Smooth muscle cell (in vitro differentiated cells): ENCODE measurements at regions not wholly inside any gene's neighbourhood (a gene's known extent, or its start where the extent isn't known, plus 50 kb on each side); places are given as distances from the start of the nearest gene placed in this dataset.

Source experiments
- DNase-seq: peaks from one replicate; lab custom pipeline; 2025; ENCODE audit not compliant: unreplicated experiment; lab: John Stamatoyannopoulos, UW
- H2AFZ ChIP-seq: fragments of 200-600 bp; sonication (generic); 2 replicates; pipeline ENCODE4 v1.6.0; 2016; ENCODE audit warnings: antibody characterized with exemption, low read depth, mild to moderate bottlenecking
- H3F3A ChIP-seq: fragments of 200-600 bp; sonication (generic); 2 replicates; pipeline ENCODE4 v1.6.0; 2017; ENCODE audit warnings: antibody characterized with exemption, low read depth
- H3K27ac ChIP-seq: fragments of 200-600 bp; sonication (generic); 2 replicates; pipeline ENCODE4 v1.5.1; 2016; ENCODE audit warnings: low read depth, mild to moderate bottlenecking
- H3K27me3 ChIP-seq: fragments of 200-600 bp; sonication (generic); 2 replicates; pipeline ENCODE4 v1.6.1; 2016; ENCODE audit warnings: low read depth, mild to moderate bottlenecking
- H3K36me3 ChIP-seq: fragments of 200-600 bp; sonication (generic); 2 replicates; pipeline ENCODE4 v1.5.1; 2016; ENCODE audit warnings: low read depth
- H3K4me1 ChIP-seq: fragments of 200-600 bp; sonication (generic); 2 replicates; pipeline ENCODE4 v1.5.1; 2016; ENCODE audit warnings: low read depth
- H3K4me2 ChIP-seq: fragments of 200-600 bp; sonication (generic); 2 replicates; pipeline ENCODE4 v1.6.0; 2016; ENCODE audit warnings: mild to moderate bottlenecking
- H3K4me3 ChIP-seq: fragments of 200-600 bp; sonication (generic); 2 replicates; pipeline ENCODE4 v1.5.1; 2016; ENCODE audit warnings: mild to moderate bottlenecking
- H3K79me2 ChIP-seq: fragments of 200-600 bp; sonication (generic); 2 replicates; pipeline ENCODE4 v1.6.0; 2016; ENCODE audit warnings: low read depth, mild to moderate bottlenecking
- H3K9ac ChIP-seq: fragments of 200-600 bp; sonication (generic); 2 replicates; pipeline ENCODE4 v1.6.0; 2016; ENCODE audit warnings: low read depth
- H3K9me3 ChIP-seq: fragments of 200-600 bp; sonication (generic); replicated peaks from 2 replicates; pipeline ENCODE4 v1.5.1; 2016; ENCODE audit warnings: low read depth
- H4K20me1 ChIP-seq: fragments of 200-600 bp; sonication (generic); 2 replicates; pipeline ENCODE4 v1.6.0; 2016; ENCODE audit warnings: low read depth
- CTCF ChIP-seq: fragments of 200-600 bp; sonication (generic); IDR thresholded peaks from 2 replicates; pipeline ENCODE4 v1.5.1; 2017; ENCODE audit warnings: borderline replicate concordance, mild to moderate bottlenecking, antibody characterized with exemption; ENCODE audit not compliant: insufficient read depth, poor library complexity, severe bottlenecking
- WGBS: methylation state at CpG from one replicate; pipeline ENCODE4 v1.1.7; 2016; ENCODE audit warnings: low lambda C conversion rate; 5-methylcytosine and 5-hydroxymethylcytosine counted together

- H3F3A ChIP-seq = no peaks in the 10 kb centered on the region
- WGBS = 70% methylated on average over 4 of the region's 4 CpGs
- H4K20me1 ChIP-seq = no peaks in the 10 kb centered on the region
- H3K27ac ChIP-seq = peak overlapping the region; percentile 58
- H3K4me3 ChIP-seq = no peak overlapping the region
- H3K9ac ChIP-seq = no peak overlapping the region
- no peak for DNase-seq
- no peak overlapping the region for H3K4me2 ChIP-seq
- no peak overlapping the region for H2AFZ ChIP-seq
- H3K36me3 ChIP-seq = no peaks in the 10 kb centered on the region
- no peaks in the 10 kb centered on the region for H3K4me1 ChIP-seq
- H3K9me3 ChIP-seq = no peaks in the 10 kb centered on the region
- TF ChIP-seq CTCF = no peak
- no peaks in the 10 kb centered on the region for H3K27me3 ChIP-seq
- no peaks in the 10 kb centered on the region for H3K79me2 ChIP-seq
Observed at GRCh38 chr5:174352681-174353080, 307.2 kb downstream of the NSG2 start.

GRCh38 chr5:174354571-174354970, 309.1 kb downstream of the NSG2 start:
- H3K36me3 ChIP-seq = no peaks in the 10 kb centered on the region

GRCh38 chr5:174355208-174355612, 309.7 kb downstream of the NSG2 start:
- 9% methylated on average over 2 of the region's 2 CpGs for WGBS
- Histone ChIP-seq H3K4me1 (no peaks in the 10 kb centered on the region), H3K4me2 (no peak overlapping the region), H3K79me2 (no peaks in the 10 kb centered on the region), H3K9ac (no peak overlapping the region), H2AFZ (no peak overlapping the region), H3F3A (no peaks in the 10 kb centered on the region), H3K27ac (peak overlapping the region; percentile 64), H3K9me3 (no peaks in the 10 kb centered on the region), H3K4me3 (no peak overlapping the region), H4K20me1 (no peaks in the 10 kb centered on the region), H3K27me3 (no peaks in the 10 kb centered on the region), H3K36me3 (no peaks in the 10 kb centered on the region)
- no peak for DNase-seq
- TF ChIP-seq CTCF = no peak

More at GRCh38 chr5:174354571-174354970, 309.1 kb downstream of the NSG2 start:
- no peak for TF ChIP-seq CTCF
- no peak overlapping the region for H3K4me3 ChIP-seq
- H3K9me3 ChIP-seq = no peaks in the 10 kb centered on the region
- no peak for DNase-seq
- H4K20me1 ChIP-seq = no peaks in the 10 kb centered on the region
- no peak overlapping the region for H2AFZ ChIP-seq
- no peaks in the 10 kb centered on the region for H3F3A ChIP-seq
- H3K79me2 ChIP-seq = no peaks in the 10 kb centered on the region
- no peak overlapping the region for H3K4me2 ChIP-seq
- H3K27me3 ChIP-seq = no peaks in the 10 kb centered on the region
- H3K27ac ChIP-seq = peak overlapping the region; percentile 64
- 69% methylated on average over 5 of the region's 5 CpGs for WGBS
- H3K9ac ChIP-seq = peak overlapping the region; percentile 6
- no peaks in the 10 kb centered on the region for H3K4me1 ChIP-seq

- Histone ChIP-seq H3K79me2 (no peaks in the 10 kb centered on the region), H2AFZ (no peak overlapping the region), H3K36me3 (no peaks in the 10 kb centered on the region), H3K27me3 (no peaks in the 10 kb centered on the region), H3K4me1 (no peaks in the 10 kb centered on the region), H3K4me3 (no peak overlapping the region), H3K4me2 (no peak overlapping the region), H3K9ac (no peak overlapping the region), H4K20me1 (no peaks in the 10 kb centered on the region), H3K9me3 (no peaks in the 10 kb centered on the region), H3K27ac (peak overlapping the region; percentile 64), H3F3A (no peaks in the 10 kb centered on the region)
- 97% methylated on average over 2 of the region's 2 CpGs for WGBS
- no peak for TF ChIP-seq CTCF
- no peak for DNase-seq
Observed at GRCh38 chr5:174355995-174356394, 310.5 kb downstream of the NSG2 start.
